Transverse colon (tissue), 4 donors: ENCODE measurements at regions not wholly inside any gene's neighbourhood (a gene's known extent, or its start where the extent isn't known, plus 50 kb on each side); places are given as distances from the start of the nearest gene placed in this dataset.

Experiments
- DNase-seq: peaks from one replicate; pipeline ENCODE4 v3.0.0-alpha.2; 2019
- H3K27ac ChIP-seq, 4 donors: fragments of 200-600 bp; sonication (generic); 2 replicates each; pipeline ENCODE4 v1.5.1; 2016 to 2018; ENCODE audit warnings: inconsistent platforms in 4 of 4
- H3K27me3 ChIP-seq: fragments of 200-600 bp; sonication (generic); 2 replicates; pipeline ENCODE4 v1.5.1; 2017; ENCODE audit warnings: inconsistent platforms
- H3K36me3 ChIP-seq, 4 donors: fragments of 200-600 bp; sonication (generic); 2 replicates each; pipeline ENCODE4 v1.5.1; 2017 to 2019; ENCODE audit warnings: inconsistent platforms in 4 of 4
- H3K4me1 ChIP-seq, 4 donors: fragments of 200-600 bp; sonication (generic); 2 replicates each; pipeline ENCODE4 v1.5.1; 2017 to 2020; ENCODE audit warnings: inconsistent platforms in 4 of 4
- H3K4me3 ChIP-seq, 4 donors: fragments of 200-600 bp; sonication (generic); 1 replicate in 1 of 4; 2 replicates in 3 of 4; pipeline versions ENCODE4 v1.5.1 to v1.6.1; 2017 to 2019; ENCODE audit warnings: inconsistent platforms in 4 of 4
- H3K9me3 ChIP-seq, 2 donors: fragments of 200-600 bp; sonication (generic); 2 replicates each; pipeline ENCODE4 v1.5.1; 2017 to 2019; ENCODE audit warnings: inconsistent platforms in 2 of 2
- EP300 ChIP-seq: sonication (generic); formaldehyde crosslinking; IDR thresholded peaks from one replicate; pipeline ENCODE4 v1.6.1; 2017; ENCODE audit warnings: antibody characterized with exemption, low read depth
- POLR2A ChIP-seq: fragments of 450-650 bp; IDR thresholded peaks from one replicate; pipeline ENCODE4 v1.6.1; 2016; ENCODE audit warnings: antibody characterized with exemption, mild to moderate bottlenecking, moderate library complexity
- POLR2AphosphoS5 ChIP-seq, 3 donors: sonication (generic); formaldehyde crosslinking; IDR thresholded peaks; one replicate each; pipeline ENCODE4 v1.6.1; 2016; ENCODE audit warnings: antibody characterized with exemption in 3 of 3
- WGBS, 2 donors: methylation state at CpG; one replicate each; pipeline ENCODE4 v1.1.5; 2018; ENCODE audit warnings: low coverage in 1 of 2; 5-methylcytosine and 5-hydroxymethylcytosine counted together
- in situ Hi-C, 4 donors: fragments of 200-750 bp; cut with MboI; loops; one replicate each; pipeline versions ENCODE4 v1.15.0 to v1.15.1; 2017; ENCODE audit warnings: low sequenced_read_pairs in 3 of 4, low pct_ligation_motif_present in 1 of 4, low pct_unique_long_range_greater_than_20kb in 1 of 4
- intact Hi-C: fragments of 100-400 bp; cut with DNase I; formaldehyde crosslinking; loops from one replicate; pipeline ENCODE4 v1.15.1; 2023; ENCODE audit warnings: low total_unique reads
- TF ChIP-seq, protein P1 (sequence below), 5 experiments: fragments of 200-600 bp in 3 of 5; fragments of 450-650 bp in 2 of 5; sonication (generic) in 3 of 5; IDR thresholded peaks; 1 replicate in 2 of 5; 2 replicates in 3 of 5; pipeline ENCODE4 v1.5.1; 2016 to 2017; ENCODE audit warnings: antibody characterized with exemption in 5 of 5, inconsistent platforms in 3 of 5, mild to moderate bottlenecking in 2 of 5, moderate library complexity in 1 of 5

DNA sequence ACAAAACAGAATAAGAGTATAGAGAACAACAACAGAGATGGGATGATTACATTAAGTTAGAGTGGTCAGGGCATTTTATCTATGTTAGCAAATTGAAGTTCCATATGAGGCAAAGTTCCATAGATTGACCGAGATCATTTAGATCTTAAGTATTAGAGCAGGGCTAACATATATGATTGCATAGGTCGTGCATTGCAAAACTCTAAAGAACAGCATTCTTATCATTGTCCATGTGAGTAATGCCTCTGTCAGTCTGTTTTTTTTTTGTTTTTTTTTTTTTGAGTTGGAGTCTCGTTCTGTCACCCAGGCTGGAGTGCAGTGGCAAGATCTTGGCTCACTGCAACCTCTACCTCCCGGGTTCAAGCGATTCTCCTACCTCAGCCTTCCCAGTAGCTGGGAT is 341.7 kb upstream of the KCNH8 start:
- TF ChIP-seq EP300: no peak
- no peak for TF ChIP-seq POLR2A
- H3K4me1 ChIP-seq: no peaks in the 10 kb centered on the region
- H3K36me3 ChIP-seq: no peaks in the 10 kb centered on the region
- no peaks in the 10 kb centered on the region for H3K27me3 ChIP-seq
- intact Hi-C loops (no loop called here), in situ Hi-C loops (no loop called here)
- no peaks in the 10 kb centered on the region for H3K9me3 ChIP-seq
- no peak overlapping the region for H3K27ac ChIP-seq
- H3K4me3 ChIP-seq: no peak overlapping the region
- DNase-seq: no peak
- WGBS, 2 donors: 88% methylated on average over 4 to 5 of the region's 5 CpGs

DNA sequence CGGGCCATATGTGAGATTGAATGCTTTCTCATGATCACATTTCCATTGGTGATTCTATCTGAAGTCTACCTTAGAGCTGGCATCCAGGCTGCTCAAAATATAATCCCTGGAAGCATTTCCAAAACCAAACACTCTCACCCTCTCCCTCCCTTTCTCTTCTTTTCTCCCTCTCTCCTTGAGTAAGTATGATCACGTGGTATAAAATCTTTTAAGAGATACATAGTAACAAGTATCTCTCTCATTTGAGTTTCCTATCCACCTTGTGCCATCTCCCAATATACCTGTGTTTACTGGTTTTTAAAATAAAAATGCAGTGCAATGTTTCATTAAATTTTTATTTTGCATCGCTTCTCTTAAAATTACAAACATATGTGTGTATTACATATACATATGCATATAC is 350.9 kb upstream of the KCNH8 start:
- Histone ChIP-seq H3K9me3 (no peaks in the 10 kb centered on the region), H3K27me3 (no peaks in the 10 kb centered on the region), H3K4me3 (no peak overlapping the region), H3K4me1 (no peaks in the 10 kb centered on the region), H3K36me3 (no peaks in the 10 kb centered on the region), H3K27ac (no peak overlapping the region)
- no peak for DNase-seq
- TF ChIP-seq, protein P1, sequence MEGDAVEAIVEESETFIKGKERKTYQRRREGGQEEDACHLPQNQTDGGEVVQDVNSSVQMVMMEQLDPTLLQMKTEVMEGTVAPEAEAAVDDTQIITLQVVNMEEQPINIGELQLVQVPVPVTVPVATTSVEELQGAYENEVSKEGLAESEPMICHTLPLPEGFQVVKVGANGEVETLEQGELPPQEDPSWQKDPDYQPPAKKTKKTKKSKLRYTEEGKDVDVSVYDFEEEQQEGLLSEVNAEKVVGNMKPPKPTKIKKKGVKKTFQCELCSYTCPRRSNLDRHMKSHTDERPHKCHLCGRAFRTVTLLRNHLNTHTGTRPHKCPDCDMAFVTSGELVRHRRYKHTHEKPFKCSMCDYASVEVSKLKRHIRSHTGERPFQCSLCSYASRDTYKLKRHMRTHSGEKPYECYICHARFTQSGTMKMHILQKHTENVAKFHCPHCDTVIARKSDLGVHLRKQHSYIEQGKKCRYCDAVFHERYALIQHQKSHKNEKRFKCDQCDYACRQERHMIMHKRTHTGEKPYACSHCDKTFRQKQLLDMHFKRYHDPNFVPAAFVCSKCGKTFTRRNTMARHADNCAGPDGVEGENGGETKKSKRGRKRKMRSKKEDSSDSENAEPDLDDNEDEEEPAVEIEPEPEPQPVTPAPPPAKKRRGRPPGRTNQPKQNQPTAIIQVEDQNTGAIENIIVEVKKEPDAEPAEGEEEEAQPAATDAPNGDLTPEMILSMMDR (IDR thresholded peaks at IDR 0.05): no peak
- TF ChIP-seq POLR2AphosphoS5 (IDR thresholded peaks at IDR 0.05) (no peak), EP300 (no peak), POLR2A (no peak)
- in situ Hi-C loops (no loop called here), intact Hi-C loops (no loop called here)
- 85 to 90% methylated on average over 2 to 3 of the region's 3 CpGs for WGBS, 2 donors

DNA sequence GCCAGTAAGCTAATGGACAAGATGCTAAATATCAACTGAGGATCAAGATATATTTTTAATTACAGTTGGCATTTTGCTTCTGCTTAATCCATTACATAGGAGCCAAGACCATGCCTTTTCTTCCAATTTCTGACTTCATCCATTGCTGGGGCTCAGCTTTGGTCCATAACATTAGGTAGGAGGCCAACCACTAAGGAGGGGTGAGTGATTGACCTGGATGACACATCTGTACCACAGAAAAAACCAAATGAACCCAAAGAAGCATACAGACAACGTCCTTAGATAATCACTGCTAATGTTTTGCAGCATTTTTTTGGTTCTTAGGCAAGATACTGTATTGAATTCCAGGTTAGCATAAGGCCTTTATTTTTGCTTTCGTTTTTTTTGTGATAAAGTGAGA is 353.2 kb upstream of the KCNH8 start:
- Histone ChIP-seq H3K27ac (no peak overlapping the region), H3K27me3 (no peaks in the 10 kb centered on the region), H3K36me3 (no peaks in the 10 kb centered on the region), H3K9me3 (no peaks in the 10 kb centered on the region), H3K4me3 (no peak overlapping the region), H3K4me1 (no peaks in the 10 kb centered on the region)
- TF ChIP-seq POLR2AphosphoS5 (IDR thresholded peaks at IDR 0.05) (no peak), POLR2A (no peak), EP300 (no peak)
- TF ChIP-seq, protein P1 (IDR thresholded peaks at IDR 0.05): no peak
- 38 to 53% methylated on average over 2 of the region's 2 CpGs for WGBS, 2 donors
- in situ Hi-C loops (no loop called here), intact Hi-C loops (no loop called here)
- no peak for DNase-seq

DNA sequence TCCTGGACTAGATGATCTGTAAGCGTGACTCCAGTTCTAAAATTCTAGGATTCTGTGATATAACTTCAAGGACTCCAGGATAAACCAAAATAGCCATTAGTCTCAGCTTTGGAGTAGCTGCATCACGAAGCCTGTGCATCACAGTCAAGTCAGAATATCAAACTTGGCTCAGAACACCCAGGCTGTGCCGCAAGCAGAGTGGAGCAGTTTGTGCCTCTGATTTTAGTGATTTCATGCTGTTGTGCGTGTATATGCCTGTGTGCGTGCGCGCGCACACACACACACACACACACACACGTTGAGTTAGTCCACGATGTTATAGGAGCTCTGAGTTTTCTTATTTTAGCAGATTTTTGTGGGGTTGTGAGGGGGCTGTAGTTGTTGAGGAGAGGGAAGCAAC is 356.6 kb upstream of the KCNH8 start:
- 80 to 93% methylated on average over 7 to 10 of the region's 10 CpGs for WGBS, 2 donors
- H3K9me3 ChIP-seq: no peaks in the 10 kb centered on the region
- no peak overlapping the region for H3K4me3 ChIP-seq
- H3K27ac ChIP-seq: no peak overlapping the region
- no peaks in the 10 kb centered on the region for H3K36me3 ChIP-seq
- no peak for DNase-seq
- H3K27me3 ChIP-seq: no peaks in the 10 kb centered on the region
- intact Hi-C loops: no loop called here
- in situ Hi-C loops: no loop called here
- TF ChIP-seq, protein P1 (IDR thresholded peaks at IDR 0.05): no peak
- no peak for TF ChIP-seq POLR2A
- TF ChIP-seq POLR2AphosphoS5 (IDR thresholded peaks at IDR 0.05): no peak
- TF ChIP-seq EP300: no peak
- no peaks in the 10 kb centered on the region for H3K4me1 ChIP-seq

DNA sequence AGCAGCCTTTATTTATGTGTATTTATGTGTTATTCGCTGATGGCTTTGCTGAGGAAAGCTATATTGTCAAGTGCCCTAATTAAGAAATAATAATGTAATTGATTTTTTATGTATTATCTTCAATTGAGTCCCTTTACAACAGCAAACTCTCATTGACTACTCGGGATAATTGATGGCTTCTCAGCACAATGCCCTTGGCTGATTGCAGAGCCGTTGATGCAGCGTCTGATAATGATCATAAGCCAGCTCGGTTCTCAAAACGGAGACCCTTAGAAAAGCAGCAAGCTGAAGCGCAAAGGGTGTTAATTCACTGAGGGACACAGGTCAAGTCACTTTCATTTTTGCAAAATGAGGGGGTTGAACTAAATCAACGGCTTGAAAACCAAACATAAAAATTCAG is 357.1 kb upstream of the KCNH8 start:
- Histone ChIP-seq H3K4me1 (no peaks in the 10 kb centered on the region), H3K4me3 (no peak overlapping the region), H3K36me3 (no peaks in the 10 kb centered on the region), H3K27ac (no peak overlapping the region), H3K27me3 (no peaks in the 10 kb centered on the region), H3K9me3 (no peaks in the 10 kb centered on the region)
- DNase-seq: no peak
- TF ChIP-seq POLR2A (no peak), EP300 (no peak), POLR2AphosphoS5 (IDR thresholded peaks at IDR 0.05) (no peak)
- TF ChIP-seq, protein P1 (IDR thresholded peaks at IDR 0.05): no peak
- intact Hi-C loops: no loop called here
- WGBS, 2 donors: 63 to 70% methylated on average over 7 to 8 of the region's 8 CpGs
- in situ Hi-C loops: no loop called here
